NCI-H2227 (cell line): ENCODE measurements at regions not wholly inside any gene's neighbourhood (a gene's known extent, or its start where the extent isn't known, plus 50 kb on each side); places are given as distances from the start of the nearest gene placed in this dataset.
A peak's percentile ranks its signal among the peaks of the same experiment; 100 is the strongest.

Source experiments
- DNase-seq: peaks from one replicate; lab custom pipeline; 2025; ENCODE audit not compliant: unreplicated experiment; lab: John Stamatoyannopoulos, UW

GRCh38 chr1:23639460-23640095, 52.0 kb upstream of the RPL11 start:
- DNase-seq, result peak; percentile 35

- DNase-seq, result no peak
These were observed 52.8 kb upstream of the RPL11 start for GRCh38 chr1:23638786-23639241.

GRCh38 chr1:23638188-23638619, 53.4 kb upstream of the RPL11 start:
- no peak for DNase-seq

GRCh38 chr1:23636009-23636408, 55.6 kb upstream of the RPL11 start:
- no peak for DNase-seq

- DNase-seq, result peak; percentile 74
These were observed 56.6 kb upstream of the RPL11 start for GRCh38 chr1:23634840-23635651.

- no peak for DNase-seq
These were observed 57.1 kb upstream of the RPL11 start for GRCh38 chr1:23634518-23634839.

- DNase-seq, result no peak
These were observed 59.0 kb upstream of the RPL11 start for GRCh38 chr1:23632479-23633160.

GRCh38 chr1:23629708-23630290, 61.8 kb upstream of the RPL11 start:
- DNase-seq, result no peak

- DNase-seq, result no peak
These were observed 62.6 kb upstream of the RPL11 start for GRCh38 chr1:23628951-23629387.

- DNase-seq, result no peak
These were observed 64.4 kb upstream of the RPL11 start for GRCh38 chr1:23627069-23627735.

- DNase-seq, result no peak
These were observed 65.6 kb upstream of the RPL11 start for GRCh38 chr1:23625929-23626535.

GRCh38 chr1:23625459-23625858, 66.1 kb upstream of the RPL11 start:
- no peak for DNase-seq

GRCh38 chr1:23624440-23624839, 65.1 kb upstream of the ID3 start:
- DNase-seq, result no peak

GRCh38 chr1:23622284-23622683, 63.0 kb upstream of the ID3 start:
- no peak for DNase-seq

GRCh38 chr1:23620605-23621004, 61.3 kb upstream of the ID3 start:
- no peak for DNase-seq

GRCh38 chr1:23619299-23620188, 60.2 kb upstream of the ID3 start:
- DNase-seq, result peak; percentile 73

- DNase-seq, result no peak
These were observed 59.3 kb upstream of the ID3 start for GRCh38 chr1:23618586-23619083.

GRCh38 chr1:23617084-23617521, 57.8 kb upstream of the ID3 start:
- no peak for DNase-seq

- no peak for DNase-seq
These were observed 57.1 kb upstream of the ID3 start for GRCh38 chr1:23616292-23616824.
